Endothelial cell of umbilical vein (primary cell): ENCODE measurements at regions not wholly inside any gene's neighbourhood (a gene's known extent, or its start where the extent isn't known, plus 50 kb on each side); places are given as distances from the start of the nearest gene placed in this dataset.

ENCODE experiments used
- EZH2 ChIP-seq: IDR thresholded peaks from 2 replicates; pipeline ENCODE4 v1.6.1; 2012; ENCODE audit warnings: borderline replicate concordance, low read depth, mild to moderate bottlenecking, moderate library complexity, low read length, inconsistent platforms; ENCODE audit not compliant: severe bottlenecking
- GATA2 ChIP-seq: IDR thresholded peaks from 2 replicates; pipeline ENCODE4 v1.7.0; 2011; ENCODE audit warnings: low read depth, mild to moderate bottlenecking, moderate library complexity, mixed read lengths, low read length; ENCODE audit not compliant: insufficient read length, insufficient read depth
- MAX ChIP-seq: IDR thresholded peaks from 2 replicates; pipeline ENCODE4 v1.6.1; 2011; ENCODE audit not compliant: insufficient read depth, insufficient read length
- POLR2A ChIP-seq: IDR thresholded peaks from 2 replicates; pipeline ENCODE4 v1.6.1; 2012; ENCODE audit warnings: low read depth, mild to moderate bottlenecking, control low read depth, low read length
- POLR2AphosphoS5 ChIP-seq: IDR thresholded peaks from 2 replicates; pipeline ENCODE4 v1.6.1; 2012; ENCODE audit warnings: low read depth, mild to moderate bottlenecking, control low read depth, low read length, moderate library complexity; ENCODE audit not compliant: insufficient read depth
- TF ChIP-seq, protein P1 (sequence below), 2 donors: IDR thresholded peaks; 1 replicate in 1 of 2; 2 replicates in 1 of 2; pipeline ENCODE4 v1.5.1; 2011; ENCODE audit warnings: low read length in 2 of 2, mild to moderate bottlenecking in 2 of 2, moderate library complexity in 2 of 2, control low read depth in 1 of 2, inconsistent platforms in 1 of 2, low read depth in 1 of 2; ENCODE audit not compliant: insufficient read depth in 1 of 2; ENCODE audit errors: extremely low read depth in 1 of 2

- TF ChIP-seq, protein P1, sequence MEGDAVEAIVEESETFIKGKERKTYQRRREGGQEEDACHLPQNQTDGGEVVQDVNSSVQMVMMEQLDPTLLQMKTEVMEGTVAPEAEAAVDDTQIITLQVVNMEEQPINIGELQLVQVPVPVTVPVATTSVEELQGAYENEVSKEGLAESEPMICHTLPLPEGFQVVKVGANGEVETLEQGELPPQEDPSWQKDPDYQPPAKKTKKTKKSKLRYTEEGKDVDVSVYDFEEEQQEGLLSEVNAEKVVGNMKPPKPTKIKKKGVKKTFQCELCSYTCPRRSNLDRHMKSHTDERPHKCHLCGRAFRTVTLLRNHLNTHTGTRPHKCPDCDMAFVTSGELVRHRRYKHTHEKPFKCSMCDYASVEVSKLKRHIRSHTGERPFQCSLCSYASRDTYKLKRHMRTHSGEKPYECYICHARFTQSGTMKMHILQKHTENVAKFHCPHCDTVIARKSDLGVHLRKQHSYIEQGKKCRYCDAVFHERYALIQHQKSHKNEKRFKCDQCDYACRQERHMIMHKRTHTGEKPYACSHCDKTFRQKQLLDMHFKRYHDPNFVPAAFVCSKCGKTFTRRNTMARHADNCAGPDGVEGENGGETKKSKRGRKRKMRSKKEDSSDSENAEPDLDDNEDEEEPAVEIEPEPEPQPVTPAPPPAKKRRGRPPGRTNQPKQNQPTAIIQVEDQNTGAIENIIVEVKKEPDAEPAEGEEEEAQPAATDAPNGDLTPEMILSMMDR (IDR thresholded peaks at IDR 0.05; ENCODE audit: extremely low read depth in 1 of 2, insufficient read depth in 1 of 2, low read depth in 1 of 2, low read length in 2 of 2), result no peak
- no peak for TF ChIP-seq EZH2
- no peak for TF ChIP-seq POLR2AphosphoS5
- TF ChIP-seq POLR2A, result no peak
- TF ChIP-seq MAX, result no peak
- TF ChIP-seq GATA2, result no peak
These were observed 70.3 kb downstream of the ATP23 start for GRCh38 chr12:58011676-58012075.
